HG03571 (cell line): ENCODE measurements at regions not wholly inside any gene's neighbourhood (a gene's known extent, or its start where the extent isn't known, plus 50 kb on each side); places are given as distances from the start of the nearest gene placed in this dataset.
"Not testable (repeated sequence)": the region's sequence is repeated elsewhere in the genome, so short reads cannot be mapped to it uniquely, and the experiment has no call there.

Experiments used
- ATAC-seq: cut with Tn5 transposase; IDR thresholded peaks from one replicate; pipeline ENCODE4 v1.9.1; 2021; ENCODE audit not compliant: unreplicated experiment

DNA sequence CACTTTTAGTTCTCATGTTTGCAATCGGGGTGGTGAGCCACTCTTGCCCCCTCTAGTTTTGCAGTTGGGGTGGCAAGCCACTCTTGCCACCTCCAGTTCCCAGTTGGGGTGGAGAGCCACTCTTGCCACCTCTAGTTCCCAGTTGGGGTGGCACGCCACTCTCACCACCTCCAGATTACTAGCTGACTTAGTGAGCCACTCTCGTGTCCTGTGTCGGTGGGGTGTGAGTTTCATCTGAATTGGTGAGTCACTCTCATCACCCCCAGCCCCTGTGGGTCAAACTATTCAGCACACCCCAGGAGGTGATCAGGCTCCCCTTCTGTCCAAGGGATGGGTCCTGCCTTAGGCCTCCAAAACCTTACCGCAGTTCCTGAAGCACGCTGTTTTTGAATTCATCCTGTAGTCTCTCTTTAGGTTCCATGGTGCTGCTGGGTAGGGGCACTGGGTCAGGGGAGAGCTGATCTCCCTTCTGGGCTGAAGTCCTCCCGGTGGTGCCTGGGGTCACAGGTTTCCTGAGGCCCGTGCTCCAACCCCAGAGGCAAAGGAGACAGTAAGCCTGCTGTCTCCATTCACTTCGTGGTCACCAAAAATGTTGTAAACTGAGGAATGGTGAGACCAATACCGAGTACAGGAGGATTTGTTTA is 224.2 kb upstream of the SYNCRIP start:
- ATAC-seq: no peak

DNA sequence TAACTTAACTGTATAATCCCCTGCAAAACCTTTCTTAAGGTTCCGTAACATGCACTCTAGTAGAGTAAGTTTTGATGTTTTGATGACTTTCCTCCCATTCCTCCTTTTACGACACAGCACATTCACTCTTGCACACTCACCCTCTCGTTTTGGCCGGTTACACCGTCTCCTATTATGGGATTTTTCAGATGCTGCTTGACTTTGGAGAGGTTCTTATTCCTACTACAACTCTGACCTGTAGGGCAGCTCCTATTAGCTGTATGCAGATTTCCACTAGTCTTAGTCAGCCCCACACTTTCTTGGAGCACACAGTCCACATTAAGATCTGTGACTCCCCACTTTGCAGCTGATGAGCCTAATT is 223.7 kb upstream of the SYNCRIP start:
- no peak for ATAC-seq

DNA sequence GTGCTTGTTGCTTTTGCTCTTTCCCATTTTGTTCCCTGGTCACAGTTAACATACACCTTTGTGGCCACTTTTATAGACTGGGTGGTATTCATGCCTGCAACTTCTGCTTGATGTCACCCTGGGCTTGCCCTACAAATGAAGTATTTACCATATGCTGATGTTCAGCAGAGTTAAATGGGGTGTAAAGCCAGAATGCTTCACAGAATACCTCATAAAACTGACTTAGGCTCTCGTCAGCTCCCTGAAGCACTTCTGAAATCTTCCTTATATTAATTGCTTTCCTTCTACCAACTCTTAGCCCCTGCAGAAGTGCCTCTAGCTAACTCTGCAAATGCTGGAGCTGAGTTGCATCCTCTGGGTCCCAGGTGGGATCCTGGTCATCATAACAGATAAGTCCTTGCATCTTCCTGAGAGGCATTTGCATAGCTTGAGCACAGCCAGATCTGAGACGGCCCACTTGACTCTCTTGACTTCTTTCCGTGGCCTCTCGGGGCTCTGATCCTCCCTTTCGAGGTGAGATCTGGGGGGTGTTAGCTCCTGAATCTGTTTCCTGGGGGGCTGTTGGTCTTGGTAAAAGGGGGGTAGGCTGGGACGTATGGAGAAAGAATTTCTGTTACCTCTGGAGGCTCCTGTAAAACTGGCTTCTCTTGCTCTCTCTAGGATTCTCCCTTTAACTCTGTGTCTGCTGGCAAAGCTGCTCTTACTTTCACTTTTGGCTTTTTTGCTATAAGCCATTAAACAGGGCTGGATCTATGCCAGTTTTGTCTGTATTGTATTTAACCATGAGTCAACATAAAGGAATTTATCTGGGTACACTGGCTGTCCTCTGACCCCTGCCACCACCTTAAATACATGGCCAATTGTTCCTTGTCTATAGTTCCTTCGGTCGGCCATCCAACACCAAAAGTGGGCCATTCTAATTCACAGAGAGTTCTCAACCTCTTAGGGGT is 223.0 kb upstream of the SYNCRIP start:
- ATAC-seq: peak; percentile 69

DNA sequence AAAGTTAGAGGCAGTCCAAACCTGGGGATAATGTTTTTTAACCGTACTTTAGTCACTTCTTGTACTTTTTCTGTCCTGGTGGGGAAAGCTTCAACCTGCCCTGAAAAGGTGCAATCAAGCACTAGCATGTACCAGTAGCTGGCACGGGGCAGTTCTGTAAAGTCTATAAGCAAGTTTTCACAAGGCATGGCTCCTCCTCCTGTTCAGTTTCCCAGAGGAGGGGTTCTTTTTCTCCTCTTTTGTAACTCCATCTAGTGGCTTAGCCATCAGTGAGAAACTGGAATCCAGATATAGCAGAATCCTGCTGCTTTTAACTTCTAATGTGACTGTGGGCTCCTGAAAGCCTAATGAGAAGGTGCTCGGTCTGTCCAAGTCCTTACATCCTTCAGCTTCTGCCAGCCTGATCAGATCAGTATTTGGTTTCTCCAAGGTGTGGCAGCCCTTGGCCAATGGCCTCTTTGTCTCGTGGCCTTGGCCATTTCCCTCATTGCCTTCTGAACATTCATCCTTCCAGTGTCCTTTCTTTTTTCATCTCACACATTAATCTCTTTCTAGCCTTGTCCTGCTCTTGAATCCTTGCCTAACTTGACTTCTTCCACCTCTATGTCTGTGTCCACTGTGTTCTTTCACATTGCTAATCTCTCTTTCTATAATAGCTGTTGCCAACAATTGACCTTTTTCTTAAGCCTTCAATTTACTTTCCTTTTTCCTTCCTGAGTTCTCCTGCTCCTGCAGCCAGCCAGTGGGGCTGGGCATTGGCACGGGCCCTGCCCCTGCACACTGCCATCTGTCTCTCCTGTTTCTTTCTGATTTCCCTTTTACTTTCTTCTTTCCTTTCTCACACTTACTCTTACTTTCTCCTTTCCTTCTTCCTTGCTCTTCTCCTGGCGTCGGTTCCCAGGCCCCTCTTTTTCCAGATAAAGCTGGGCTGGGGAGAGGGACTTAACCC is 222.0 kb upstream of the SYNCRIP start:
- ATAC-seq: peak; percentile 18

DNA sequence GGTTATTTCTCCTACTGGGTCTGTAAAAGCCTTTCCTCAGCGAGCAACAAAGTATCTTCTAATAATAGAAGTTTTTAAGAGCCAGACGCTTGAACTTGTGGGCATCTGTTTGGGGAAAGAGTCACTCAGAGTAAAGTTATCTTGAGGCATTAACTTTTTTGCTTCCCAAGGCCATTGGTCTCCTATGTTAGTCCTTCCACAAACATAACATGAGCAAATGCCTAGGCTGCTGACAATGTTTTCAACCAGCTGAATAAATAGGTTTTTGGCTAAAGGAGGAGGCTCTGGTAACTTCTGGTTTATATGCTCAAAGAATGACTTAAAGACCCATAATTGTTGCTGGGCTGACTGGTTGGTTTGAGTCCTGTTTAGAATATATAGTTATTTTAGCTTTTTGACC is 213.5 kb upstream of the SYNCRIP start:
- no peak for ATAC-seq

DNA sequence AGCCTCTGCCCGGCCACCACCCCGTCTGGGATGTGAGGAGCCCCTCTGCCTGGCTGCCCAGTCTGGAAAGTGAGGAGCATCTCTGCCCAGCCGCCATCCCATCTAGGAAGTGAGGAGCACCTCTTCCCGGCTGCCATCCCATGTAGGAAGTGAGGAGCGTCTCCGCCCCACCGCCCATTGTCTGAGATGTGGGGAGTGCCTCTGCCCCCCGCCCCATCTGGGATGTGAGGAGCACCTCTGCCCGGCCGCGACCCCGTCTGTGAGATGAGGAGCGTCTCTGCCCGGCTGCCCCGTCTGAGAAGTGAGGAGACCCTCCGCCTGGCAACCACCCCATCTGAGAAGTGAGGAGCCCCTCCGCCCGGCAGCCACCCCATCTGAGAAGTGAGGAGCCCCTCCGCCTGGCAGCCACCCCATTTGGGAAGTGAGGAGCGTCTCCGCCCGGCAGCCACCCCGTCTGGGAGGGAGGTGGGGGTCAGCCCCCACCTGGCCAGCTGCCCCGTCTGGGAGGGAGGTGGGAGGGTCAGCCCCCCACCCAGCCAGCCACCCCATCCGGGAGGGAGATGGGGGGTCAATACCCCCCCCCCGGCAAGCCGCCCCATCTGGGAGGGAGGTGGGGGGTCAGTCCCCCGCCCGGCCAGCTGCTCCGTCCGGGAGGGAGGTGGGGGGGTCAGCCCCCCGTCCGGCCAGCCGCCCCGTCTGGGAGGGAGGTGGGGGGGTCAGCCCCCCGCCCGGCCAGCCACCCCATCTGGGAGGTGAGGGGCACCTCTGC is 195.8 kb upstream of the SYNCRIP start:
- not testable (repeated sequence) for ATAC-seq

DNA sequence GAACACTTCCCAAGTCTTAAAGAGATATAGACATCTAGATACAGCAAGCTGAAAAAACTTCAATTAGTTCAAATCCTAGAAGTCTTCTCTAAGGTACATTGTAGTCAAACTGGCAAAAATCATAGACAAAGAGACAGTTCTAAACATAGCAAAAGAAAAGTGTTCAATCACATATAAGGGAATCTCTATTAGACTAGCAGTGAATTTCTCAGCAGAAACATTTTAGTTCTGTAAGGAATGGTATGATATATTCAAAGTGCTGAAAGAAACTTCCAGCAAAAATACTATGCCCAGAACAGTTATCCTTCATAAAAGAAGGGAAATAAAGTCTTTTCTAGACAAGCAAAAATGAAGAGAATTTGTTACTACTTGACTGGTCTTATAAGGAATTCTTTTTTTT is 186.3 kb upstream of the SYNCRIP start:
- no peak for ATAC-seq

DNA sequence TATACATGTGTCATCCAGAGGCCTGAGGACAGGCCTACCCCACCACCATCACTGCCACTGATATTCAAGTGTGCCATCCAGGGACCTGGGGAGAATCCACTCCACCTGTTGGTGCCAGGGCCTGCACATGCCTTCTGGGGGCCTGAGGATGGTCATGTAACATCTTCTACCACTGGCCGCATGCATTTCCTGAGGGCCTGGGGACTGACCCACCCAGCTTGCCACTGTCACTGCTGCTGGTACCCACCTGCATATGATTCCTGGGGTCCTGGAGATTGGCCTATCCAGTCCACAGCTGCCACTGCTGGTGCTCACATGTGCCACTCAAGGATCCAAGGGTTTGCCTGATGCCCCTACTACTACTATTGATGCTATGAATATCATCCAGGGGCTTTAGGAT is 184.3 kb upstream of the SYNCRIP start:
- no peak for ATAC-seq

DNA sequence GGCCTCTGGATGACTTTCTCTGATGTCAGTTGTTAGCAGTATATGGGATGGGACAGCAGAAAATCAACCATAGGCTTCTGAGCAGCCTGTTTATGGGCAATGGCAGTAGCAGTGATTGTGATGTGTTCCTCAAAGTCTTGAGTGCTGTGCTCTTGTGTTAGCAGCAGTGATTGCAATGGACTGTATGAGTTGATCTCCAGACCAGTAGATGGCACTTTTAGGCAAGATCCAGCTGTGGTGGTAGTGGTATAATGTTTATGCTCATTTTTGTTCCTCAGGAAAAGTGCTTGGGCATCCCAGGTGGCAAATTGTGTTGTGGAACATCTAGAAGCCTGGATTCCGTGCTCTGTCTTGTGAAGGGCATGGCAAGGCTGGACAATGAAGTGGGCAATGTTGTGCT is 181.6 kb upstream of the SYNCRIP start:
- no peak for ATAC-seq

DNA sequence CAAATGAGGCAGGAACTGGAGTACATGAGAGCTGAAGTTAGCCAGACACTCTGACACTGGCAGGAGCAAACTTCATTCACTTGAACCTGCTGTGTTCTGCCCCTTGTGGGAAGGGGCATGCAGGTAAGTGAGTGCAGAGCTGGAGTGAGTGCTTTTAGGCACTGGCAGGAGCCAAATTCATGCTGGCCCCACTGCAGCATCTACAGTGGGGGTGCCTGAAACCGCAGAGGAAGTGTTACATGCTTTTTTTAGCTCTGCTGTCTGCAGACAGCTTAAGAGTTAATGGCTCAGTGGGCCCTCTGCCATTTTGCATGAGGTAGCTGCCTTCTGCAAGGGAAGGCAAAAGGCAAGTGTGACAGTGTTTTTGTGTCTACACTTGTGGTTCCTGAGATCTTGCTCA is 167.9 kb upstream of the SYNCRIP start:
- ATAC-seq: no peak

DNA sequence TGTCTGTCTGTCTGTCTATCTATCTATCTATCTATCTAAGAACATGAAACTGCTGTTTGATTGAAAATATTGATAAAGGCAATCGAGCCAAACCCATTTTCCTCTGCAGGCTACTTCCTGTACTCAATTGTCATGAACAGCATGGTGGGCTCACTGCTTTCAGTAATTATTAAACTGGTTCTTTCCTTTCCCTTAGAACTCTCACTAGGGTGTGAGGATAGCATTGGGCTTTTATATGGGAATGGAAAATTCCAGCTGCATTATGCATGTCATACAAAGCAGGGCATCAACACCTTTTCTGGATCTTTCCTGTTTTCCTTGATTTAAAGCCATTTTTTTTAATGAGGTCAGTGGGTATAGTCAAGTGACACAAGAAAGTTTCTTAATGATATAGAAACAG is 161.0 kb upstream of the SYNCRIP start:
- ATAC-seq: no peak

DNA sequence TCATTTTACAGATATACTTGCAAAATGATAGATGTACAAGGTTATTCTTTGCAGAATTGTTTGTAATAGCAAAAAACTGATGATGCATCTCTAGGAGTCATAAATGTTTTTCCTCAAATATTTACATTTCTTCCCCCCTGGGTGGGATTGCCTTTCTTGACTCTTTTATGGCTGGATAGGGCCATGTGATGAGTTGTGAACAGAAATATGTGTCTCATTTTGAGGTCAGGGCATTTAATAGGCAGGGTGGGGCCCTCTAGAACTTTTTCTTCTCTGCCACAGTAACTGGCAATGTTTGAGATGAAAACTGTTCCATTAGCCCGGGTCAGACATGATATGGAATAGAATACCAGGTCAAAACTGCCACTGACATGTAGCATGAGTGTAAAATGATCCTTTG is 159.5 kb upstream of the SYNCRIP start:
- no peak for ATAC-seq

DNA sequence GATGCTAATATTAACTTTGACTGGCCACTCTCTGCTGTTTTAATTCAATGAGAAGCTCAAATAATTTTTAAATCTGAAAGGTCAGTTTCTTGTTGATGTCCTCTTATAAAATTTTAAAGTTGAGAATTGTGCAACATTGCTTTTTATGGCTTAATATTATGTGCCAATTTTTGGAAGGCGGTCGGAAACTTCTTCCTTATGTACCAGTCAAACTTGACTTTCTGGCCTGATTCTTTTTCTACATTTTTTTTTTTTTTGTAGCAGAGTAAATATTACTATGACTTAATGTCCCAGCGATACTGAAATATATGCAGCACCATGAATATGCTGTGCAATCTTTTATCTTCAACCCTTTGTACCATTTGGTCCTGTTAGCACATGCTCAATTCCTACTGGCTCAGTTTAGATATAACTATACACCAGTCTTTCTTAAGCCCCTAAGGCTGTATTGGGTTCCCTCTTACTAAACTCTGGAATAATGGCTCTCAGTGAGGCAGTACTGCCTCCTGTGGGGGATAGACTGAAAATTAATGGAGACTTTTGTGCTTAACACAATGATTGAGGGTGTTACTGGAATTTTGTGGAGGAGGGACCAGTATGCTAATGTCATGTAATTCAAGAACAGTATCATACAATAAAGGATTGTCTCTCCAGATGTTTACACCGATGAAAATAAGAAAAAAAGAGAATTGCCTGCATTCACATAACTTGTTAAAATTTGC is 156.4 kb upstream of the SYNCRIP start:
- ATAC-seq: no peak

DNA sequence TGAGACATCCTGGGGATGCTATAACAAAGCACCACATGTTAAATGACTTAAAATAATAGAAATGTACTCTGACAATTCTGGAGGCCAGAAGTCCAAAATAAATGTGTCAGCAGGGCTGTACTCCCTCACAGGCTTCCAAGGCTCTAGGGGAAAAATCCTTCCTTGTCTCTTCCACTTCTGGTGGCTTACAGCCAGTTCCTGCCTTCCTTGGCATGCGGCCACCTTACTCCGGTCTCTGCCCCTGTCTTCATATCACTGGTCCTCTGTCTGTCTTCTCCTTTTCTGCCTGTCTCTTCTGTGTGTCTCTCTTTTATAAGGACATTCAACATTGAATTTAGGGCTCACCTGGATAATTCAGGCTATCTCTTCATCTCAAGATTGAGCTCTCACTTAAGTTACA is 155.3 kb upstream of the SYNCRIP start:
- no peak for ATAC-seq

DNA sequence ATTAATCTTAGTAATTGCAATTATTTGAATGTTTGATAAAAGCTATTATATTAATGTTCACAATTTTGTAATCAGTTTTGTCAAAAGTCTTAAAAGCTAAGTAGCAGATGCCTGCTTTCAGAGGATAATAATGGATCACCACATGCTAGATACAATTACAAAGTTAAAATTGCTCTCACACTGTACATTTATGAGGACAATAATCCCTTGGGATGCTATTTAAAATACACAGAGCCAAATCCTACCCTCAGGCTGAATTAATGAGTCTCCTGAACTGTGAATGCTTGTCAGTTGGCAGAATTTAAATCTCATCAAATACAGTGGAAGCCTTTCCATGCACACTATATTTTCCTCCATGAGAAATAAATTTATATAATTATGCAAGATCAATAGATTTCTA is 153.3 kb upstream of the SYNCRIP start:
- ATAC-seq: no peak

DNA sequence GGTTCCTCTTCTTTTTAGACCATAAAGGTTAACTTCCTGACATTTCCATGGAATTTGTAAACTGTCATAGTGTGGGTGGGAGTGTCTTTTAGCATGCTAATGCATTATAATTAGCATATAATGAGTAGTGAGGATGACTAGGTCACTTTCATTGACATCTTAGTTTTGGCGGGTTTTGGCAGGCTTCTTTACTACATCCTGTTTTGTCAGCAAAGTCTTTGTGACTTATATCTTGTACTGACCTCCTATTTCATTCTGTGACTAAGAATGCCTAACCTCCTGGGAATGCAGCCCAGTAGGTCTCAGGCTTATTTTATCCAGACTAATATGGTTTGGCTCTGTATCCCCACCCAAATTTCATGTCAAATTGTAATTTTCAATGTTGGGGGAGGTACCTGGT is 149.6 kb upstream of the SYNCRIP start:
- ATAC-seq: no peak

DNA sequence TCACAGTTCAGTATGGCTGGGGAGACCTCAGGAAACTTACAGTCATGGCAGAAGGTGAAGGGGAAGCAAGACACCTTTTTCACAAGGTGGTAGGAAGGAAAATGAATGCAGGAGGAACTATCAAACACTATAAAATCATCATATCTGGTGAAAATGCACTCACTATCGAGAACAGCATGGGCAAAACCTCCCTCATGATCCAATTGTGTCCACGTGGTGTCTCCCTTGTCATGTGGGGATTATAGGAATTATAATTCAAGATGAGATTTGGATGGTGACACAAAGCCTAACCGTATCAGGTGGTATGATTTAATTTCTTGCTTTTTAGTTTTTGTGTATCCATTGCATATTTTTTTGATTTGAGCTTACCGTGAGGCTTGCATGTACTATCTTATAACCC is 133.2 kb upstream of the SYNCRIP start:
- ATAC-seq: no peak

DNA sequence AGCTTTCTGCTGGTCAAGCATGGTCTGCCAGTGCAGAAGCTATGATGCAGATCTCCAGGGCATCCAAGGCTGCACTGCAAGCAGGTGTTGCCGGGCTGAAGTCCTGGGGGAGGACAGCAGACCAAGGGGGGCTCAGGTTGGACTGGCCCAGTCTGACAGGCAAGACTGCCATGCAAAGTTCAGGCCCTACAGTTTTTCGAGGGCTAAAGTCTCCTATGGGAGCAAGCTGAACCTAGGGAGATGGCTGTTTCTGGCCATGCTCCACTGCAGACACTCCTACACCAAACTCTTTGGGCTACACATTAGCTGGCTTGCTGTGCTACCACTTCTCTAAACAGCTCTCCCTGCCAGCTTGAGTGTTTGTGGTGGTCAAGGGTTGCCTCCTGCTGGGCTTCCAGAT is 130.0 kb upstream of the SYNCRIP start:
- no peak for ATAC-seq

DNA sequence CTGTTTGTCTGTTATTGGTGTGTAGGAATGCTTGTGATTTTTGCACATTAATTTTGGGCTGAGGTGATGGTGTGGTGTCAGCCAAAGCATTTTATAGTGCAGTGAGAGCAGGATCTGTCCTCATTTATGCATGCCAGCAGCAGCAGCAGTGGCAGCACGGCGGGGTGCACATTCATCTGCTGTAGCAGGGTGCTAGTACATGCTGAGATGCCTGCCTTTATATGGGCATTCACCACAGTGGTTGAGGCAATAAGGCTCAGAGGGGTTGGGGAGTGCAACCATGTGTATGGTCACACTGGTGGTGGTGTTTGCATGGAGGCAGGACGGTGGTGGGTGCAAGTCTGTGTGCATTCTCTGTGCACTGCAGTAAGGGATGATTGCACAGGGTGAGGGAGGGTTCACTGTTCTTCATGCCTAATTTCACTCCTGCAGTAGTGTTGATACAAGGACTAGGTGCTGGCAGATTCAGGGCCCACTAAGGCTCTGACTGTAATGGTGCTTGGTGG is 129.3 kb upstream of the SYNCRIP start:
- ATAC-seq: no peak

DNA sequence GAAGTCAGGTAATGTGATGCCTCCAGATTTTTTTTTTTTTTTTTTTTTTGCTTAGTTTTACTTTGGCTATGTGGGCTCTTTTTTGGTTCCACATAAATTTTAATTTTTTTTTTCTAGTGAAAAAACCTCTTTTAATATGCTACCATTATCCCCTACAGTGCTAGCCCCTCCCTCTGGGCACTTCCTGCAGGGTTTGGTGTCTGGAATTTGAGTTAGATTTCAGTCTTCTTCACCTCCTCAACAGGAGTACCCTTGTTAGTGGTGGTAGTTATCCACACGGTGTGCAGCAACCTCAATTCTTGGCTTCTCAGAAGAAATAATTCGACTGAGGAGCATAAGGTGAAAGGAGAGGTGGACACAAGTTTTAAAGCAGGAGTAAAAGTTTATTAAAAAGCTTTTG is 128.8 kb upstream of the SYNCRIP start:
- ATAC-seq: no peak
